ENCODE measurements at regions not wholly inside any gene's neighbourhood (a gene's known extent, or its start where the extent isn't known, plus 50 kb on each side); places are given as distances from the start of the nearest gene placed in this dataset.

GRCh38 chr2:104088745-104089144 lies 765.2 kb upstream of the POU3F3 start:
- no peak for TF ChIP-seq CTCF (IDR thresholded peaks at IDR 0.05)
- TF ChIP-seq ZFX (IDR thresholded peaks at IDR 0.05; ENCODE audit: borderline replicate concordance) = no peak
- no peak overlapping the region for H3K27ac ChIP-seq

DNA sequence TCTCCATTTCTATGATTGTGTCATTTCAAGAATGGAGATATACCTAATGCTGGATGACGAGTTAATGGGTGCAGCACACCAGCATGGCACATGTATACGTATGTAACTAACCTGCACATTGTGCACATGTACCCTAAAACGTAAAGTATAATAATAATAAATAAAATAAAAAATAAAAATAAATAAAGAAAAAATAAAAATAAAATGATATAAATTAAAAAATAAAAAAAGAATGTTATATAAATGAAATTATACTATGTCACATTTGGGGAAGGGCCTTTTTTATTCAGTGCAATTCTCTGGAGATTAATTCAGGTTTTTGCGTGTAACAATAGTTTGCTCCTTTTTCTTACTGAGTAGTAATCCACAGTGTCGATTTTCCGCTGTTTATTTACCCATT lies 763.5 kb upstream of the POU3F3 start:
- no peak overlapping the region for H3K27ac ChIP-seq
- TF ChIP-seq ZFX (IDR thresholded peaks at IDR 0.05; ENCODE audit: borderline replicate concordance) (no peak), CTCF (IDR thresholded peaks at IDR 0.05) (no peak)

DNA sequence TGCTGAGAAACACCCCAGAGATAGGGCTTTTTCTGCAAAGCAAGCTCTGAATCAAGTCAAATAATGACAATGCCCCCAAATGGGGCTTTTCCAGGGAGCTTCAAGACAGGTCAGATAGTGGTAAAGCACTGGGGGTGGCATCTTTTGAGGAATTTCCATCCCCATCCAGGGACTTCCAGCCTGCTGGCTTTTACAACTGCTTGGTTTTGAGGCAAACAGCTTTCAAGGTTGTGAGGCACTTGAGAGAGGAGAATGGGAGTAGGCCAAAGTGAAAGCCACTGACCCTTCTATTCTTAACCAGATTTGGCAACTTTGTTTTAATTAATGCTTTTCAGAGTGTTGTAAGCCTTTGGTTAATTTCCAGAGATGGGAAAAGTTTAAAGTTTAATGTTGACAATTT lies 762.0 kb upstream of the POU3F3 start:
- H3K27ac ChIP-seq = no peak overlapping the region
- no peak for TF ChIP-seq CTCF (IDR thresholded peaks at IDR 0.05)
- no peak for TF ChIP-seq ZFX (IDR thresholded peaks at IDR 0.05; ENCODE audit: borderline replicate concordance)

DNA sequence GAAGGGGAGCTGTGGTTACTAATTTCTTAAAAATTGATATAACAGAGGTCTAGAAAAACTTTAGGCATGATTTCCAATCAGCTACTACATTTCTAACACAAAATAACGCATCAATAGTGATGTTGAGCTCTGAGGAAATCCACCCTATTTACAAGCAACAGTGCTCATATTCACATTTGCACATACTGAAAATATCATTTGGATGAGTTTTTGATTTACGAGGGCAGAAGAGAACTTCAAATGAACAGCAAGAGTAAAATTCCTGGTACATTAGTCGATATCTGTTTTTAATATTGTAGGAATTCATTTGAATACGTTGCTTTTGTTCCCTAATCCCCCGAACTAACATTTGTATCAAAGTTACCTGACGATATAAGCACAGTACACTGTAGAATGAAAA lies 761.0 kb upstream of the POU3F3 start:
- TF ChIP-seq ZFX (IDR thresholded peaks at IDR 0.05; ENCODE audit: borderline replicate concordance) (no peak), CTCF (IDR thresholded peaks at IDR 0.05) (no peak)
- H3K27ac ChIP-seq = no peak overlapping the region

DNA sequence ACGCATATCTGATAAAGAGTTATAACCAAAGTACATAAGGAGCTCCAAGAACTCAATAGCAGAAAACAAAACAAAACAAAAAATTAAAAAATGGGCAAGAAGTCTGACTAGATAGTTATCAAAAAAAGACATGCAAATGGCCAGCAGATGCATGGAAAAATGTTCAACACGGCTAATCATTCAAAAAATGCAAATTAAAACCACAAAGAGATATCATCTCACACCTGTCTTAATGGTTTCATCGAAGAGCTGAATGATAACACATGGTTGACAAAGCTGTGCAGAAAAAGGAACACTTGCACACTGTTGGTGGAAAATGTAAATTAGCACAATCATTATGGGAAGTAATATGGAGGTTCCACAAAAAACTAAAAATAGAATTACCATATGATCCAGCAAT lies 751.3 kb upstream of the POU3F3 start:
- TF ChIP-seq ZFX (IDR thresholded peaks at IDR 0.05; ENCODE audit: borderline replicate concordance) (no peak), CTCF (IDR thresholded peaks at IDR 0.05) (no peak)

DNA sequence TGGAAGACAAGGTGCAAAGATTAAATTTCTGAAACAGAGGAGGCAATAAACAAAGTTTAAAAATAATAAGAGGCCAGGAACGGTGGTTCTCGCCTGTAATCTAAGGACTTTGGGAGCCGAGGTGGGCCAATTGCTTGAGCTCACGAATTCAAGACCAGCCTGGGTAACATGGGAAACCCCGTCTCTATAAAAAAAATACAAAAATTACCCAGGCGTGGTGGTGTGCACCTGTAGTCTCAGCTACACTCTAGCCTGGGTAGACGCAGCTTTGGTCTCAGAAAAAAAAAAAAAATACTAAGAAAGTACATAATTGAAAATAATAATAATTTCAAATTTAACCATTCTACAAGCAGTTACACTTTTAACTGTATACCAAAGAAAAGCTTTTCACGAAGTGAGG lies 744.6 kb upstream of the POU3F3 start:
- no peak overlapping the region for H3K27ac ChIP-seq
- no peak for TF ChIP-seq ZFX (IDR thresholded peaks at IDR 0.05; ENCODE audit: borderline replicate concordance)
- no peak for TF ChIP-seq CTCF (IDR thresholded peaks at IDR 0.05)

More for the DNA sequence above, 751.3 kb upstream of the POU3F3 start:
- no peak overlapping the region for H3K27ac ChIP-seq

DNA sequence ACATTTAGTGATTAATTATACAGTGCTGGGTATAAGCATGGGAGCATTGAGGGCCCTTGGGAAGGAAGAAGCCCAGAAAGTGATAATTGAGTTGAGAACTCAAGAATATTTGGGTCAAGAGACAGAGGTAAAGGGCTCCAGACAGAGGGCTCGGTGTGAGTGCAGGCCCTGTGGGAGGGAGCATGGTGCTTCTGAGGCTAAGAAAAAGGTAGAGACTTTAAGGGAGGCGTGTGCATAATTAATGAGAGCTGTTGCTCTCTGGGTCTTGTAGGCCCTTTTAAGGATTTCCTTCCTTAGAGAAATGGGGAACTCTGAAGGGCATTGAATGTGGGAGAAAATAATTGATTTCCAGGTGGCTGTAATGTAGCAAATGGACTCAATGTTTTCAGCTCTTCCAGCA lies 735.0 kb upstream of the POU3F3 start:
- TF ChIP-seq CTCF (IDR thresholded peaks at IDR 0.05) (no peak), ZFX (IDR thresholded peaks at IDR 0.05; ENCODE audit: borderline replicate concordance) (no peak)
- no peak overlapping the region for H3K27ac ChIP-seq

Measured in 22Rv1 (cell line).